ENCODE measurements at regions not wholly inside any gene's neighbourhood (a gene's known extent, or its start where the extent isn't known, plus 50 kb on each side); places are given as distances from the start of the nearest gene placed in this dataset.

- no peak for DNase-seq
Observed at GRCh38 chr18:74023220-74023619, 124.4 kb downstream of the FBXO15 start.

GRCh38 chr18:74019864-74020263 is 127.8 kb downstream of the FBXO15 start:
- DNase-seq, result no peak

- DNase-seq, result no peak
Observed at GRCh38 chr18:74013955-74014354, 133.7 kb downstream of the FBXO15 start.

GRCh38 chr18:74012954-74013630 is 134.5 kb downstream of the FBXO15 start:
- DNase-seq, result no peak

- DNase-seq, result no peak
Observed at GRCh38 chr18:74006143-74006542, 141.5 kb downstream of the FBXO15 start.

- no peak for DNase-seq
Observed at GRCh38 chr18:74005320-74006109, 142.1 kb downstream of the FBXO15 start.

GRCh38 chr18:73992242-73993022 is 155.2 kb downstream of the FBXO15 start:
- no peak for DNase-seq

GRCh38 chr18:73991570-73991969 is 156.1 kb downstream of the FBXO15 start:
- DNase-seq, result no peak

GRCh38 chr18:73990258-73990657 is 157.4 kb downstream of the FBXO15 start:
- DNase-seq, result no peak

- no peak for DNase-seq
Observed at GRCh38 chr18:73987247-73987980, 160.2 kb downstream of the FBXO15 start.

GRCh38 chr18:73986711-73987110 is 160.9 kb downstream of the FBXO15 start:
- no peak for DNase-seq

- DNase-seq, result no peak
Observed at GRCh38 chr18:73985855-73986625, 161.6 kb downstream of the FBXO15 start.

GRCh38 chr18:73983970-73984369 is 163.7 kb downstream of the FBXO15 start:
- DNase-seq, result no peak

- DNase-seq, result no peak
Observed at GRCh38 chr18:73983496-73983895, 164.1 kb downstream of the FBXO15 start.

DNA sequence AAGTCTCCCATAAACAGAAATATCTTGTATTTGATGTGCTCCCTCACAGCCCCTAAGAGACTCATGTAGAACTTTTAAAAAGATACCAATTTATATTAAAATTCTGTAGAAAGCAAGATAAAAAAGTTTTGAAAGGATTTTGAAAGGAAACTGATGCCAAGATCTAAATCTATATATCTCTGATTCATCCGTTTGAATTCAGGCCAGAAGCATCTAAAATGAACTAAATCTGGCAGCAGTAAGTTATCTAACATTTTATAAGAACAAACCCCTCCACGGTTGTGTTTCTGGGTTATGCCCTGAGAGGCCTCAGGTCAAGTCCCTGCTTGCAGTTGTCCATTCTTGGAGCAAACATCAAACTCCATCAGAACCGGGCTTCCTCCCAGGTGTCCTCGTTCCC is 165.8 kb downstream of the FBXO15 start:
- no peak for DNase-seq

- no peak for DNase-seq
Observed at GRCh38 chr18:73980289-73980979, 167.2 kb downstream of the FBXO15 start.

DNA sequence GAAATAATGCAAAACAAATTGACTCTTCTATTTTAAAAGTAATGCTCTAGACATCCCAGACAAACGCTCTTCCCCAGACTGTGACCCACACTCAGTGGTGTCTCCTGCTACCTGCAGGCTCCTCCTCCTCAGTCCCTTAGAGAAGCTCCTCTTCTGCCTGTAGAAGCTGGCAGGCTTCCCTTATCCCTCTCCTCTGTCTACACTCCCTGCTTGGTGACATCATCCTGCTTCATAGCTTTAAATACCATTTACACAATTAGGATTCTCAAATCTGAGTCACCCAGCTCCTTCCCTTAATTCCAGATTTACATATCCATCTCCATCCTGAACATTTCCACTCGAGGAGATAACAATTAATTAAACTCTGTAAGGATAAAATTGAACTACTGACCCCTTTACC is 167.9 kb downstream of the FBXO15 start:
- DNase-seq, result no peak

- no peak for DNase-seq
Observed at GRCh38 chr18:73976433-73976832, 171.2 kb downstream of the FBXO15 start.

- peak; percentile 31 for DNase-seq
Observed at GRCh38 chr18:73975266-73975665, 172.4 kb downstream of the FBXO15 start.

- no peak for DNase-seq
Observed at GRCh38 chr18:73973972-73974371, 173.7 kb downstream of the FBXO15 start.

- no peak for DNase-seq
Observed at GRCh38 chr18:73966954-73967353, 180.7 kb downstream of the FBXO15 start.

DNA sequence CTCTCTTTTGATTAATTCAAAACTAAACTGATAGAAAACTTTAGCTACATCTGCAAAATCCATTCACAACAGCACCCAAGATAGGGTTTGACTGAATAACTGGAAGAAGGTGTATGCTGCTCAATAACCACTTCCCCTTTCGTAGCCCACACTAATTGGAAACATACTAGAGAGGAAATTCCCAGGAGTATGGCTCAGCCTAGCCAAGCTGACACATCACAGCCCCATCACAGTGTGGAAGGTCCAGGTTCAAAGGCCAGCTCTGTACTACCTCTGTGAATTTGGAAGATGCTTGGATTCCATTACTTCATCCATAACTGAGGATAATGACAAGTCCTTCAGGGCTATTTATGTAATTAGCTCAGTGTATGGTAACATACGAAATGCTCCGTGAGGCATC is 185.4 kb downstream of the FBXO15 start:
- DNase-seq, result no peak

Measured in stimulated activated CD8-positive, alpha-beta memory T cell treated with anti-CD3 and anti-CD28 coated beads, Interleukin-4, amount 100 ng/mL, for 48 hours (primary cell).